GM23248 (cell line): ENCODE measurements at regions not wholly inside any gene's neighbourhood (a gene's known extent, or its start where the extent isn't known, plus 50 kb on each side); places are given as distances from the start of the nearest gene placed in this dataset.

Source experiments
- DNase-seq: peaks from one replicate; pipeline ENCODE4 v3.0.0-alpha.2; 2015
- H2AFZ ChIP-seq: fragments of 200-600 bp; sonication (generic); 2 replicates; pipeline ENCODE4 v1.6.1; 2016; ENCODE audit warnings: antibody characterized with exemption
- H3F3A ChIP-seq: fragments of 200-600 bp; sonication (generic); 2 replicates; pipeline ENCODE4 v1.6.1; 2016; ENCODE audit warnings: mild to moderate bottlenecking, antibody characterized with exemption, mixed run types; ENCODE audit not compliant: insufficient read depth
- H3K27ac ChIP-seq: fragments of 200-600 bp; sonication (generic); 2 replicates; pipeline ENCODE4 v1.5.1; 2016; ENCODE audit warnings: mild to moderate bottlenecking
- H3K27me3 ChIP-seq: fragments of 200-600 bp; sonication (generic); replicated peaks from 2 replicates; pipeline ENCODE4 v1.6.1; 2016; ENCODE audit warnings: mild to moderate bottlenecking; ENCODE audit not compliant: insufficient read depth
- H3K36me3 ChIP-seq: fragments of 200-600 bp; sonication (generic); 2 replicates; pipeline ENCODE4 v1.6.1; 2016; ENCODE audit warnings: low read depth, mild to moderate bottlenecking
- H3K4me1 ChIP-seq: fragments of 200-600 bp; sonication (generic); 2 replicates; pipeline ENCODE4 v1.6.1; 2016; ENCODE audit warnings: mild to moderate bottlenecking; ENCODE audit not compliant: insufficient read depth
- H3K4me2 ChIP-seq: fragments of 200-600 bp; sonication (generic); one replicate; pipeline ENCODE4 v1.6.1; 2016; ENCODE audit warnings: mild to moderate bottlenecking; ENCODE audit not compliant: unreplicated experiment
- H3K4me3 ChIP-seq: fragments of 200-600 bp; sonication (generic); 2 replicates; pipeline ENCODE4 v1.5.1; 2016; ENCODE audit warnings: mild to moderate bottlenecking
- H3K79me2 ChIP-seq: fragments of 200-600 bp; sonication (generic); 2 replicates; pipeline ENCODE4 v1.6.1; 2016; ENCODE audit warnings: mild to moderate bottlenecking; ENCODE audit not compliant: insufficient read depth
- H3K9ac ChIP-seq: fragments of 200-600 bp; sonication (generic); 2 replicates; pipeline ENCODE4 v1.6.1; 2016; ENCODE audit warnings: mild to moderate bottlenecking
- H3K9me2 ChIP-seq: fragments of 200-600 bp; sonication (generic); 2 replicates; pipeline ENCODE4 v1.6.1; 2016; ENCODE audit warnings: mixed run types, mild to moderate bottlenecking, moderate library complexity; ENCODE audit not compliant: insufficient read depth
- H3K9me3 ChIP-seq: fragments of 200-600 bp; sonication (generic); one replicate; pipeline ENCODE4 v1.6.1; 2017; ENCODE audit warnings: low read depth
- H4K20me1 ChIP-seq: fragments of 200-600 bp; sonication (generic); 2 replicates; pipeline ENCODE4 v1.6.0; 2016; ENCODE audit not compliant: insufficient read depth
- EZH2 ChIP-seq: fragments of 200-600 bp; sonication (generic); IDR thresholded peaks from 2 replicates; pipeline ENCODE4 v1.6.1; 2018; ENCODE audit warnings: antibody characterized with exemption, mild to moderate bottlenecking; ENCODE audit not compliant: insufficient read depth, poor library complexity, severe bottlenecking
- EZH2phosphoT487 ChIP-seq: fragments of 200-600 bp; sonication (generic); IDR thresholded peaks from 2 replicates; pipeline ENCODE4 v1.6.1; 2018; ENCODE audit warnings: antibody characterized with exemption, moderate library complexity, mild to moderate bottlenecking, low read depth; ENCODE audit not compliant: insufficient read depth
- WGBS, 2 experiments: methylation state at CpG; one replicate each; pipeline ENCODE4 v1.1.6; 2015 to 2017; ENCODE audit warnings: low lambda C conversion rate in 2 of 2, low coverage in 1 of 2; ENCODE audit errors: missing lambda C conversion rate in 2 of 2; 5-methylcytosine and 5-hydroxymethylcytosine counted together
- in situ Hi-C: fragments of 300-500 bp; cut with MboI; formaldehyde crosslinking; loops from 2 replicates; pipeline ENCODE4 v1.15.0; 2020

DNA sequence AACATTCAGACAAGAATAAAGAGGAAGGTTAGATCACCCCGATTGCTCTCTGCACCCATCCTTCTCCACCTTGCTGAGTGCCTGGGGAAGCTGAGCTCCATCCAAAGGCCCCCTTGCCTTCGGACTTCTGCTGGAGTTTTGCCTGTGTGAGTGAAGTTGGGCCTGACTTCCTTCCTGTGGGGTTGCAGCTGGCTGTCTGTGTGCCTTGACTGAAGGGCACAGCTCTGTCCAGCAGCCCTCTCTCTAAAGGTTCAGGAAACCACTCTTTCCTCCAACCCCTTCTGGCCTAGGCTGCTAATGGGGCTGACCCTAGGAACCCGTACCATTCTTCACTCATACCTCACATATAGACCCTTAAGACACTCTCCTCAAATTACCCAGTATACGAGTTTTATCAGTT is 173.4 kb upstream of the HMCN1 start:
- TF ChIP-seq EZH2phosphoT487 (no peak), EZH2 (no peak)
- Histone ChIP-seq H3K9ac (no peak overlapping the region), H3F3A (no peaks in the 10 kb centered on the region), H3K4me1 (peaks cover 8% of the 10 kb centered on the region; the same call in 1 of the 2 replicates), H3K27ac (no peak overlapping the region), H3K4me3 (no peak overlapping the region), H3K36me3 (no peaks in the 10 kb centered on the region), H3K27me3 (no peaks in the 10 kb centered on the region), H3K79me2 (no peaks in the 10 kb centered on the region), H4K20me1 (no peaks in the 10 kb centered on the region), H3K4me2 (no peak overlapping the region), H3K9me2 (no peaks in the 10 kb centered on the region), H2AFZ (no peak overlapping the region), H3K9me3 (no peaks in the 10 kb centered on the region)
- WGBS, 2 experiments = 72 to 76% methylated on average over 4 of the region's 4 CpGs
- in situ Hi-C loops = no loop called here
- no peak for DNase-seq

DNA sequence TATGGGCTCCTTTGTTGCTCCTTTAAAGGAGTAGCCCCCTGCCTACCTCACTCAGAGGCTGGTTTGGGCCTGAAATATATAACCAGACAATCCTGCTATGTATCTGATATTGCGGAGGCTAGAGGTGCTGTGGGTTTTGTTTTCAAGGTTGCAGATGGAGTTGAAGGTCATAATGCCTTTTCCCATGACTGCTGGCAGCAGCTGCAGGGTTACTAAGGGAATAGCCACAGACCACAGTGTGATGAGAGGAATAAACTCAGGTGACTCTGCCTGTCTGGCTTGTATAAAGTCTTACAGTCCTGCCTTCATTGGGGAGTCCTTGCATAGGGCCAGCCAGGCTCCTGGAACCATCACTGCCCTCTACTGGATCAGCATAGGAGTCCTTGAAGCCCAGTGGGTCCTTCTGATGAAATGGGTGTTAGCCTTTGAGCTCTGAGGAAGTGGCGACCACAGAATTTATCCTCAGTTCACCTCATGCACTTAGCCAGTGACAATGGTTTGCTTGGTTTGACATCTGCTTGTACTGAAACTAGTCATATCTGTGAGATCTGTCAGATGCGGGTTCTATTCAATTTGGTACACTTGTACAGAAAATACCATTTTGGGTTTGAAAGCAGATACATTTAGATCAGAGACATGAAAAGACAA is 174.4 kb upstream of the HMCN1 start:
- Histone ChIP-seq H3K9me2 (no peaks in the 10 kb centered on the region), H3F3A (no peaks in the 10 kb centered on the region), H3K4me1 (peaks cover under 1% of the 10 kb centered on the region; the same call in 1 of the 2 replicates), H3K36me3 (no peaks in the 10 kb centered on the region), H4K20me1 (no peaks in the 10 kb centered on the region), H3K79me2 (no peaks in the 10 kb centered on the region), H3K27ac (no peak overlapping the region), H3K4me2 (no peak overlapping the region), H3K9me3 (no peaks in the 10 kb centered on the region), H3K4me3 (no peak overlapping the region), H3K27me3 (no peaks in the 10 kb centered on the region), H3K9ac (no peak overlapping the region), H2AFZ (no peak overlapping the region)
- in situ Hi-C loops = no loop called here
- TF ChIP-seq EZH2 (no peak), EZH2phosphoT487 (no peak)
- peak; percentile 72 for DNase-seq
- WGBS, 2 experiments = 95 to 96% methylated on average over 3 of the region's 3 CpGs

DNA sequence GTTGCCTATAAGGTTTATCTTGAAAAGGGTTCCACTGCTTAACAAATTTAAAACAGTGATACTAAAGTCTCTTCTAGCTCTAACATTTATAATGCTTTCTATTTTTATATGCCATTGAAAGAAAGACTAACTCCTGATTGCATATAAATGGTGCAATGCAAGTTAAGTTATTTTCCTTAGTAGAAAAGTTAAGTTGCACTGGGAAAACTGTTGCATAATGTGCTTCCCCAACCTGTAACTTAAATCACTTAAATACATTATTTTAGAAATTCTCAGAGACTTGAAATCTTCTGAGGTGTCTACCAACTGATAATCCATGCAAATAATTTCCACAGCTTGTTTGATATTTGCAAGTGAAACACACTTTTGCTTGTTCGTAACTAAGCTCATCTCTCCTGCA is 175.0 kb upstream of the HMCN1 start:
- no peaks in the 10 kb centered on the region; the same call in 1 of the 2 replicates for H3K4me1 ChIP-seq
- no peak overlapping the region for H3K4me2 ChIP-seq
- H3K36me3 ChIP-seq = no peaks in the 10 kb centered on the region
- H3K79me2 ChIP-seq = no peaks in the 10 kb centered on the region
- no peak overlapping the region for H3K9ac ChIP-seq
- H3K9me2 ChIP-seq = no peaks in the 10 kb centered on the region
- H2AFZ ChIP-seq = no peak overlapping the region
- 81 to 96% methylated on average over 1 of the region's 1 CpG for WGBS, 2 experiments
- no peak overlapping the region for H3K27ac ChIP-seq
- no peak for DNase-seq
- no peaks in the 10 kb centered on the region for H4K20me1 ChIP-seq
- no peaks in the 10 kb centered on the region for H3K9me3 ChIP-seq
- no peaks in the 10 kb centered on the region for H3F3A ChIP-seq
- TF ChIP-seq EZH2phosphoT487 = no peak
- no peak for TF ChIP-seq EZH2
- in situ Hi-C loops = no loop called here
- H3K27me3 ChIP-seq = no peaks in the 10 kb centered on the region
- no peak overlapping the region for H3K4me3 ChIP-seq

DNA sequence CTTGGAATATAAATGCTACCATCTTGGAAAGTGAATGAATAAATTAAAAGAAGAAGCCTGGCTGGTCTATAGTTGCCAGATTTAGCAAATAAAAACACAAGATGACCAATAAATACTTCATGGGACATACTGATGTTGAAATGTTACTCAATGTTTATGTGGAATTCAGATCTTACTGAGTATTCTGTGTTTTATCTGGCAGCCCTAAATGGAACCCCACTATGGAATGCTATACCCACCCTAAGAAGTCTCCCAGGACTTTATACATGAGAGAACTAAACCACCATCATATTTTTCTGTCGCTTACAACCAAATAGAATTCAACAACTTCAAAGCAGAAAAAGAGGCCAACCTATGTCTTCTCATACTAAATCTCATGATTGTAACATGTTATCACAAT is 177.6 kb upstream of the HMCN1 start:
- H3K9ac ChIP-seq = no peak overlapping the region
- in situ Hi-C loops = no loop called here
- WGBS, 2 experiments = 44 to 70% methylated on average over 1 of the region's 1 CpG
- no peak overlapping the region for H3K27ac ChIP-seq
- no peaks in the 10 kb centered on the region; the same call in 1 of the 2 replicates for H3K4me1 ChIP-seq
- no peak overlapping the region for H2AFZ ChIP-seq
- no peaks in the 10 kb centered on the region for H3K36me3 ChIP-seq
- H3K9me2 ChIP-seq = no peaks in the 10 kb centered on the region
- peak; percentile 34 for DNase-seq
- H3F3A ChIP-seq = no peaks in the 10 kb centered on the region
- no peaks in the 10 kb centered on the region for H3K79me2 ChIP-seq
- H3K4me2 ChIP-seq = no peak overlapping the region
- no peak for TF ChIP-seq EZH2
- no peak for TF ChIP-seq EZH2phosphoT487
- no peaks in the 10 kb centered on the region for H3K27me3 ChIP-seq
- H3K9me3 ChIP-seq = no peaks in the 10 kb centered on the region
- no peak overlapping the region for H3K4me3 ChIP-seq
- no peaks in the 10 kb centered on the region for H4K20me1 ChIP-seq

DNA sequence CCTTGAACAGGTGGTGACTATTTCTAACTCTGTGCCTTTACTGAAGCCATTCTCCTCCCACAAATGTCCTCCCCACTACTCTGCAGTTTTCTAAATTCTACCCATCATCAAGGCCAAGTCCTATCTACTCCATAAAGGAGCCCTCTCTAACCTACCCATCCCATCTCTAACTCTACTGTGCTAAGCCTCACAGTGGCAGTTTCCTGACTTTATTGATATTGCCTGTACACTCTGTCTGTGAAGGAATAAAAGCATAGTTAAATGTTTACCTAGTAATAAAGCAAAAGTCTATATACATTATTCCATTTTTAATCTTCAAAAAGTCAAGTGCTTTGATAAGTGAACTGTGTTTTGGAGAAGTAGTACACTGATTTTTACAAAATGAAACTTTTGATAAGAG is 178.4 kb upstream of the HMCN1 start:
- Histone ChIP-seq H3K9ac (no peak overlapping the region), H3K27ac (no peak overlapping the region), H3F3A (no peaks in the 10 kb centered on the region), H3K79me2 (no peaks in the 10 kb centered on the region), H3K4me3 (no peak overlapping the region), H3K9me3 (no peaks in the 10 kb centered on the region), H3K4me2 (no peak overlapping the region), H3K27me3 (no peaks in the 10 kb centered on the region), H3K4me1 (no peaks in the 10 kb centered on the region; the same call in 1 of the 2 replicates), H2AFZ (no peak overlapping the region), H3K36me3 (no peaks in the 10 kb centered on the region), H3K9me2 (no peaks in the 10 kb centered on the region), H4K20me1 (no peaks in the 10 kb centered on the region)
- no peak for DNase-seq
- in situ Hi-C loops = no loop called here
- TF ChIP-seq EZH2 (no peak), EZH2phosphoT487 (no peak)
